Ishikawa (cell line): ENCODE measurements at regions not wholly inside any gene's neighbourhood (a gene's known extent, or its start where the extent isn't known, plus 50 kb on each side); places are given as distances from the start of the nearest gene placed in this dataset.

Source experiments
- CEBPB ChIP-seq: IDR thresholded peaks from 2 replicates; pipeline ENCODE4 v1.6.1; 2012
- CREB1 ChIP-seq: IDR thresholded peaks from 2 replicates; pipeline ENCODE4 v1.6.1; 2012; ENCODE audit warnings: low read depth
- EP300 ChIP-seq: IDR thresholded peaks from 2 replicates; pipeline ENCODE4 v1.6.1; 2012; ENCODE audit warnings: borderline replicate concordance
- FOXM1 ChIP-seq: IDR thresholded peaks from 2 replicates; pipeline ENCODE4 v1.6.1; 2012; ENCODE audit warnings: low read depth, borderline replicate concordance
- MAX ChIP-seq: IDR thresholded peaks from 2 replicates; pipeline ENCODE4 v1.6.1; 2012
- NFIC ChIP-seq: IDR thresholded peaks from 2 replicates; pipeline ENCODE4 v1.6.1; 2012
- RAD21 ChIP-seq: IDR thresholded peaks from 2 replicates; pipeline ENCODE4 v1.6.1; 2012; ENCODE audit warnings: low read depth
- REST ChIP-seq: IDR thresholded peaks from 2 replicates; pipeline ENCODE4 v1.6.1; 2012; ENCODE audit warnings: low read depth, mild to moderate bottlenecking
- TAF1 ChIP-seq: IDR thresholded peaks from 2 replicates; pipeline ENCODE4 v1.6.1; 2012; ENCODE audit warnings: low read depth, mild to moderate bottlenecking
- USF1 ChIP-seq: IDR thresholded peaks from 2 replicates; pipeline ENCODE4 v1.6.1; 2012
- YY1 ChIP-seq: IDR thresholded peaks from 2 replicates; pipeline ENCODE4 v1.6.1; 2012; ENCODE audit warnings: low read depth

- TF ChIP-seq CREB1 (no peak), RAD21 (no peak), CEBPB (no peak), REST (no peak), FOXM1 (no peak), TAF1 (no peak), EP300 (no peak), MAX (no peak), NFIC (no peak), USF1 (no peak), YY1 (no peak)
Measured at GRCh38 chr2:226127682-226128081, 671.9 kb downstream of the IRS1 start.
